HG02938 (cell line): ENCODE measurements at regions not wholly inside any gene's neighbourhood (a gene's known extent, or its start where the extent isn't known, plus 50 kb on each side); places are given as distances from the start of the nearest gene placed in this dataset.

ENCODE experiments used
- ATAC-seq: cut with Tn5 transposase; IDR thresholded peaks from one replicate; pipeline ENCODE4 v1.9.1; 2021; ENCODE audit warnings: mild to moderate bottlenecking, moderate library complexity; ENCODE audit not compliant: unreplicated experiment

- ATAC-seq: no peak
Measured at GRCh38 chr22:48396785-48397530, 1430.7 kb downstream of the BRD1 start.

GRCh38 chr22:48396091-48396784 lies 1431.4 kb downstream of the BRD1 start:
- no peak for ATAC-seq

- no peak for ATAC-seq
Measured at GRCh38 chr22:48395201-48395600, 1432.5 kb downstream of the BRD1 start.

- ATAC-seq: no peak
Measured at GRCh38 chr22:48394787-48395186, 1432.9 kb downstream of the BRD1 start.

GRCh38 chr22:48393885-48394284 lies 1433.8 kb downstream of the BRD1 start:
- ATAC-seq: no peak

GRCh38 chr22:48393041-48393370 lies 1434.7 kb downstream of the BRD1 start:
- no peak for ATAC-seq

GRCh38 chr22:48391820-48392219 lies 1435.9 kb downstream of the BRD1 start:
- ATAC-seq: no peak

GRCh38 chr22:48391171-48391711 lies 1436.4 kb downstream of the BRD1 start:
- ATAC-seq: no peak

- no peak for ATAC-seq
Measured at GRCh38 chr22:48389916-48390315, 1437.8 kb downstream of the BRD1 start.

GRCh38 chr22:48382197-48382596 lies 1445.5 kb downstream of the BRD1 start:
- ATAC-seq: no peak

GRCh38 chr22:48380016-48380665 lies 1447.5 kb downstream of the BRD1 start:
- ATAC-seq: no peak

GRCh38 chr22:48379371-48379770 lies 1448.3 kb downstream of the BRD1 start:
- no peak for ATAC-seq

GRCh38 chr22:48378673-48379072 lies 1449.0 kb downstream of the BRD1 start:
- ATAC-seq: no peak

- no peak for ATAC-seq
Measured at GRCh38 chr22:48376936-48377712, 1450.5 kb downstream of the BRD1 start.

GRCh38 chr22:48376428-48376827 lies 1451.2 kb downstream of the BRD1 start:
- ATAC-seq: no peak

GRCh38 chr22:48373626-48374173 lies 1454.0 kb downstream of the BRD1 start:
- ATAC-seq: no peak

- no peak for ATAC-seq
Measured at GRCh38 chr22:48372390-48372789, 1455.3 kb downstream of the BRD1 start.

GRCh38 chr22:48371391-48371790 lies 1456.3 kb downstream of the BRD1 start:
- no peak for ATAC-seq

GRCh38 chr22:48370508-48371325 lies 1457.0 kb downstream of the BRD1 start:
- ATAC-seq: no peak
